Muscle layer of colon (tissue), 2 donors: ENCODE measurements at regions not wholly inside any gene's neighbourhood (a gene's known extent, or its start where the extent isn't known, plus 50 kb on each side); places are given as distances from the start of the nearest gene placed in this dataset.

Source experiments
- H3K27ac ChIP-seq: one replicate; pipeline ENCODE4 v1.7.0; 2013; ENCODE audit warnings: low read depth, mild to moderate bottlenecking, low read length, moderate library complexity
- H3K27me3 ChIP-seq, 2 donors: one replicate each; pipeline ENCODE4 v1.7.0; 2013; ENCODE audit warnings: low read length in 2 of 2, mild to moderate bottlenecking in 2 of 2; ENCODE audit not compliant: insufficient read depth in 2 of 2, control insufficient read depth in 1 of 2
- H3K36me3 ChIP-seq: one replicate; pipeline ENCODE4 v1.7.0; 2013; ENCODE audit warnings: mild to moderate bottlenecking, low read length; ENCODE audit not compliant: insufficient read depth
- H3K4me1 ChIP-seq: one replicate; pipeline ENCODE4 v1.7.0; 2013; ENCODE audit warnings: mild to moderate bottlenecking, low read length; ENCODE audit not compliant: insufficient read depth
- H3K4me3 ChIP-seq, 2 donors: one replicate each; pipeline ENCODE4 v1.7.0; 2013; ENCODE audit warnings: low read length in 2 of 2, low read depth in 1 of 2, mild to moderate bottlenecking in 1 of 2, moderate library complexity in 1 of 2
- H3K9ac ChIP-seq: one replicate; pipeline ENCODE4 v1.7.0; 2013; ENCODE audit warnings: low read length
- H3K9me3 ChIP-seq: one replicate; pipeline ENCODE4 v1.7.0; 2013; ENCODE audit warnings: mild to moderate bottlenecking, low read length
- donor health status: abdominal sarcoma.
- donor health status: Adenocarcinoma of cecum.

- H3K36me3 ChIP-seq: no peaks in the 10 kb centered on the region
- H3K9ac ChIP-seq: no peak overlapping the region
- H3K27me3 ChIP-seq: peaks cover 0 to 4% of the 10 kb centered on the region in 2 donors
- no peaks in the 10 kb centered on the region for H3K4me1 ChIP-seq
- H3K9me3 ChIP-seq: no peaks in the 10 kb centered on the region
- H3K27ac ChIP-seq: no peak overlapping the region
- no peak overlapping the region for H3K4me3 ChIP-seq
Measured at GRCh38 chr7:25953859-25954258, 198.1 kb upstream of the NFE2L3 start.

- H3K9ac ChIP-seq: no peak overlapping the region
- no peaks in the 10 kb centered on the region for H3K4me1 ChIP-seq
- H3K36me3 ChIP-seq: no peaks in the 10 kb centered on the region
- H3K9me3 ChIP-seq: no peaks in the 10 kb centered on the region
- H3K27me3 ChIP-seq: peaks cover 0 to 4% of the 10 kb centered on the region in 2 donors
- H3K27ac ChIP-seq: no peak overlapping the region
- no peak overlapping the region for H3K4me3 ChIP-seq
Measured at GRCh38 chr7:25954395-25954794, 197.6 kb upstream of the NFE2L3 start.

- no peaks in the 10 kb centered on the region for H3K27me3 ChIP-seq
- H3K9me3 ChIP-seq: no peaks in the 10 kb centered on the region
- no peak overlapping the region for H3K9ac ChIP-seq
- no peaks in the 10 kb centered on the region for H3K36me3 ChIP-seq
- H3K4me1 ChIP-seq: no peaks in the 10 kb centered on the region
- no peak overlapping the region for H3K4me3 ChIP-seq
- H3K27ac ChIP-seq: no peak overlapping the region
Measured at GRCh38 chr7:25959168-25959734, 192.7 kb upstream of the NFE2L3 start.

- no peaks in the 10 kb centered on the region for H3K4me1 ChIP-seq
- H3K9ac ChIP-seq: no peak overlapping the region
- no peaks in the 10 kb centered on the region for H3K27me3 ChIP-seq
- H3K9me3 ChIP-seq: no peaks in the 10 kb centered on the region
- H3K36me3 ChIP-seq: no peaks in the 10 kb centered on the region
- H3K4me3 ChIP-seq: no peak overlapping the region
- no peak overlapping the region for H3K27ac ChIP-seq
Measured at GRCh38 chr7:25963733-25964132, 188.3 kb upstream of the NFE2L3 start.

GRCh38 chr7:25964483-25964991, 187.5 kb upstream of the NFE2L3 start:
- H3K27ac ChIP-seq: no peak overlapping the region
- no peaks in the 10 kb centered on the region for H3K4me1 ChIP-seq
- no peak overlapping the region for H3K4me3 ChIP-seq
- H3K27me3 ChIP-seq: no peaks in the 10 kb centered on the region
- H3K36me3 ChIP-seq: no peaks in the 10 kb centered on the region
- H3K9ac ChIP-seq: no peak overlapping the region
- H3K9me3 ChIP-seq: no peaks in the 10 kb centered on the region

- Histone ChIP-seq H3K4me1 (no peaks in the 10 kb centered on the region), H3K9ac (no peak overlapping the region), H3K27ac (no peak overlapping the region), H3K27me3 (no peaks in the 10 kb centered on the region), H3K36me3 (no peaks in the 10 kb centered on the region), H3K9me3 (no peaks in the 10 kb centered on the region), H3K4me3 (no peak overlapping the region)
Measured at GRCh38 chr7:25965405-25966123, 186.4 kb upstream of the NFE2L3 start.

- H3K9me3 ChIP-seq: no peaks in the 10 kb centered on the region
Measured at GRCh38 chr7:25966469-25966868, 185.5 kb upstream of the NFE2L3 start.

GRCh38 chr7:25967278-25968204, 184.5 kb upstream of the NFE2L3 start:
- H3K27me3 ChIP-seq: no peaks in the 10 kb centered on the region
- no peaks in the 10 kb centered on the region for H3K36me3 ChIP-seq
- H3K9ac ChIP-seq: no peak overlapping the region
- no peaks in the 10 kb centered on the region for H3K4me1 ChIP-seq
- H3K9me3 ChIP-seq: no peaks in the 10 kb centered on the region
- no peak overlapping the region for H3K27ac ChIP-seq
- no peak overlapping the region for H3K4me3 ChIP-seq

More at GRCh38 chr7:25966469-25966868, 185.5 kb upstream of the NFE2L3 start:
- Histone ChIP-seq H3K4me3 (no peak overlapping the region), H3K9ac (no peak overlapping the region), H3K27ac (no peak overlapping the region), H3K27me3 (no peaks in the 10 kb centered on the region), H3K36me3 (no peaks in the 10 kb centered on the region), H3K4me1 (no peaks in the 10 kb centered on the region)

- no peak overlapping the region for H3K9ac ChIP-seq
- H3K27me3 ChIP-seq: no peaks in the 10 kb centered on the region
- H3K9me3 ChIP-seq: no peaks in the 10 kb centered on the region
- H3K4me3 ChIP-seq: no peak overlapping the region
- H3K27ac ChIP-seq: no peak overlapping the region
- H3K4me1 ChIP-seq: no peaks in the 10 kb centered on the region
- H3K36me3 ChIP-seq: no peaks in the 10 kb centered on the region
Measured at GRCh38 chr7:25968205-25968993, 183.6 kb upstream of the NFE2L3 start.

- no peak overlapping the region for H3K9ac ChIP-seq
- no peaks in the 10 kb centered on the region for H3K36me3 ChIP-seq
- no peak overlapping the region for H3K27ac ChIP-seq
- no peaks in the 10 kb centered on the region for H3K4me1 ChIP-seq
- no peaks in the 10 kb centered on the region for H3K27me3 ChIP-seq
- H3K9me3 ChIP-seq: no peaks in the 10 kb centered on the region
- H3K4me3 ChIP-seq: no peak overlapping the region
Measured at GRCh38 chr7:25970356-25970755, 181.6 kb upstream of the NFE2L3 start.

GRCh38 chr7:25970911-25971310, 181.1 kb upstream of the NFE2L3 start:
- H3K4me3 ChIP-seq: no peak overlapping the region
- H3K27ac ChIP-seq: no peak overlapping the region
- no peaks in the 10 kb centered on the region for H3K9me3 ChIP-seq
- H3K9ac ChIP-seq: no peak overlapping the region
- H3K4me1 ChIP-seq: no peaks in the 10 kb centered on the region
- no peaks in the 10 kb centered on the region for H3K36me3 ChIP-seq
- H3K27me3 ChIP-seq: no peaks in the 10 kb centered on the region
